CD14-positive monocyte (primary cell): ENCODE measurements at regions not wholly inside any gene's neighbourhood (a gene's known extent, or its start where the extent isn't known, plus 50 kb on each side); places are given as distances from the start of the nearest gene placed in this dataset.

ENCODE experiments used
- DNase-seq, 3 donors: peaks; one replicate each; pipeline ENCODE4 v3.0.0-alpha.2; 2011 to 2022
- H2AFZ ChIP-seq: 2 replicates; pipeline ENCODE4 v1.6.0; 2012; ENCODE audit warnings: mild to moderate bottlenecking, low read depth, low read length, inconsistent platforms; ENCODE audit not compliant: insufficient read depth, poor library complexity, severe bottlenecking
- H3K27ac ChIP-seq, 2 donors: 1 replicate in 1 of 2; 2 replicates in 1 of 2; pipeline ENCODE4 v1.5.1; 2012 to 2013; ENCODE audit warnings: low read length in 2 of 2, control low read depth in 1 of 2, inconsistent platforms in 1 of 2, low read depth in 1 of 2, mild to moderate bottlenecking in 1 of 2
- H3K27me3 ChIP-seq, 2 donors: one replicate each; pipeline versions ENCODE4 v1.6.0 to v1.6.1; 2011 to 2013; ENCODE audit warnings: low read length in 2 of 2; ENCODE audit not compliant: control insufficient read depth in 2 of 2, insufficient read depth in 2 of 2
- H3K36me3 ChIP-seq, 2 donors: replicated peaks in 1 of 2; 1 replicate in 1 of 2; 2 replicates in 1 of 2; pipeline versions ENCODE4 v1.5.1 to v1.6.1; 2012 to 2013; ENCODE audit warnings: low read length in 2 of 2, control low read depth in 1 of 2, inconsistent platforms in 1 of 2, mild to moderate bottlenecking in 1 of 2; ENCODE audit not compliant: insufficient read depth in 2 of 2, control insufficient read depth in 1 of 2
- H3K4me1 ChIP-seq, 2 donors: 1 replicate in 1 of 2; 2 replicates in 1 of 2; pipeline versions ENCODE4 v1.5.1 to v1.6.1; 2012 to 2013; ENCODE audit warnings: low read length in 2 of 2, control low read depth in 1 of 2, inconsistent platforms in 1 of 2, mild to moderate bottlenecking in 1 of 2, moderate library complexity in 1 of 2; ENCODE audit not compliant: insufficient read depth in 2 of 2, control insufficient read depth in 1 of 2
- H3K4me2 ChIP-seq: replicated peaks from 2 replicates; pipeline ENCODE3; 2012; ENCODE audit warnings: low read length, moderate library complexity, mild to moderate bottlenecking; ENCODE audit not compliant: poor library complexity, severe bottlenecking; ENCODE audit errors: extremely low read depth
- H3K4me3 ChIP-seq, 3 experiments: fragments of 200-600 bp in 1 of 3; sonication (generic) in 1 of 3; replicated peaks in 1 of 3; 1 replicate in 2 of 3; 2 replicates in 1 of 3; pipeline ENCODE4 v1.5.1; 2011 to 2013; ENCODE audit warnings: low read length in 3 of 3, mild to moderate bottlenecking in 3 of 3, control low read depth in 2 of 3, low read depth in 2 of 3, inconsistent platforms in 1 of 3, moderate library complexity in 1 of 3
- H3K79me2 ChIP-seq: 2 replicates; pipeline ENCODE4 v1.6.0; 2012; ENCODE audit warnings: mild to moderate bottlenecking, control low read depth, inconsistent platforms, low read length, moderate library complexity; ENCODE audit not compliant: insufficient read depth
- H3K9ac ChIP-seq: 2 replicates; pipeline ENCODE4 v1.6.0; 2017; ENCODE audit warnings: low read length, mild to moderate bottlenecking; ENCODE audit not compliant: insufficient read depth, poor library complexity, severe bottlenecking
- H3K9me3 ChIP-seq, 2 donors: replicated peaks in 1 of 2; 1 replicate in 1 of 2; 2 replicates in 1 of 2; pipeline versions ENCODE4 v1.5.1 to v1.6.1; 2012 to 2013; ENCODE audit warnings: low read length in 2 of 2, control low read depth in 1 of 2; ENCODE audit not compliant: control insufficient read depth in 1 of 2, insufficient read depth in 1 of 2
- H4K20me1 ChIP-seq: 2 replicates; pipeline ENCODE4 v1.6.0; 2012; ENCODE audit warnings: mild to moderate bottlenecking, low read length, control low read depth, moderate library complexity; ENCODE audit not compliant: insufficient read depth
- H3K27ac Mint-ChIP-seq, 7 donors: one replicate each; pipeline ENCODE4 v1.8.0; 2020; ENCODE audit warnings: mild to moderate bottlenecking in 7 of 7, mixed read lengths in 7 of 7, moderate library complexity in 6 of 7, inconsistent platforms in 2 of 7
- H3K27me3 Mint-ChIP-seq, 3 donors: one replicate each; pipeline ENCODE4 v1.8.0; 2021 to 2022; ENCODE audit warnings: low read depth in 3 of 3, mild to moderate bottlenecking in 3 of 3, mixed read lengths in 3 of 3, moderate library complexity in 3 of 3, inconsistent platforms in 1 of 3
- H3K36me3 Mint-ChIP-seq, 2 donors: one replicate each; pipeline ENCODE4 v1.8.0; 2020; ENCODE audit warnings: mixed read lengths in 2 of 2, inconsistent platforms in 1 of 2, mild to moderate bottlenecking in 1 of 2
- H3K4me1 Mint-ChIP-seq: one replicate; pipeline ENCODE4 v1.8.0; 2020; ENCODE audit warnings: mild to moderate bottlenecking, mixed read lengths
- H3K4me3 Mint-ChIP-seq, 2 donors: one replicate each; pipeline ENCODE4 v1.8.0; 2020; ENCODE audit warnings: mild to moderate bottlenecking in 2 of 2, mixed read lengths in 2 of 2, moderate library complexity in 1 of 2
- H3K9me3 Mint-ChIP-seq, 7 donors: one replicate each; pipeline ENCODE4 v1.8.0; 2020 to 2022; ENCODE audit warnings: mixed read lengths in 7 of 7, mild to moderate bottlenecking in 6 of 7, moderate library complexity in 6 of 7, inconsistent platforms in 2 of 7
- WGBS: methylation state at CpG from one replicate; pipeline ENCODE4 v1.1.5; 2013; ENCODE audit warnings: missing lambda C conversion rate; ENCODE audit not compliant: insufficient coverage; 5-methylcytosine and 5-hydroxymethylcytosine counted together
- intact Hi-C, 2 donors: fragments of 100-400 bp; cut with micrococcal nuclease; formaldehyde crosslinking; loops; one replicate each; pipeline versions ENCODE4 v1.15.0 to v1.15.1; 2023
- TF ChIP-seq, protein P1 (sequence below): fragments of 200-600 bp; IDR thresholded peaks from one replicate; pipeline ENCODE4 v1.8.0; 2022; ENCODE audit warnings: antibody characterized with exemption, mild to moderate bottlenecking

- intact Hi-C loops, result no loop called here
- no peak overlapping the region for H3K4me3 Mint-ChIP-seq
- no peak overlapping the region for H3K4me3 ChIP-seq
- H4K20me1 ChIP-seq, result no peaks in the 10 kb centered on the region
- no peak overlapping the region for H3K9ac ChIP-seq
- peaks cover 13 to 22% of the 10 kb centered on the region in 2 donors for H3K9me3 ChIP-seq
- peaks cover 13 to 40% (median 19%) of the 10 kb centered on the region in 7 donors for H3K9me3 Mint-ChIP-seq
- H3K79me2 ChIP-seq, result no peaks in the 10 kb centered on the region
- no peaks in the 10 kb centered on the region for H3K36me3 ChIP-seq
- H3K36me3 Mint-ChIP-seq, result no peaks in the 10 kb centered on the region
- TF ChIP-seq, protein P1, sequence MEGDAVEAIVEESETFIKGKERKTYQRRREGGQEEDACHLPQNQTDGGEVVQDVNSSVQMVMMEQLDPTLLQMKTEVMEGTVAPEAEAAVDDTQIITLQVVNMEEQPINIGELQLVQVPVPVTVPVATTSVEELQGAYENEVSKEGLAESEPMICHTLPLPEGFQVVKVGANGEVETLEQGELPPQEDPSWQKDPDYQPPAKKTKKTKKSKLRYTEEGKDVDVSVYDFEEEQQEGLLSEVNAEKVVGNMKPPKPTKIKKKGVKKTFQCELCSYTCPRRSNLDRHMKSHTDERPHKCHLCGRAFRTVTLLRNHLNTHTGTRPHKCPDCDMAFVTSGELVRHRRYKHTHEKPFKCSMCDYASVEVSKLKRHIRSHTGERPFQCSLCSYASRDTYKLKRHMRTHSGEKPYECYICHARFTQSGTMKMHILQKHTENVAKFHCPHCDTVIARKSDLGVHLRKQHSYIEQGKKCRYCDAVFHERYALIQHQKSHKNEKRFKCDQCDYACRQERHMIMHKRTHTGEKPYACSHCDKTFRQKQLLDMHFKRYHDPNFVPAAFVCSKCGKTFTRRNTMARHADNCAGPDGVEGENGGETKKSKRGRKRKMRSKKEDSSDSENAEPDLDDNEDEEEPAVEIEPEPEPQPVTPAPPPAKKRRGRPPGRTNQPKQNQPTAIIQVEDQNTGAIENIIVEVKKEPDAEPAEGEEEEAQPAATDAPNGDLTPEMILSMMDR, result no peak
- H3K27ac Mint-ChIP-seq, result no peak overlapping the region
- H3K27ac ChIP-seq, result no peak overlapping the region
- DNase-seq, result no peak
- peaks cover 0 to 4% (median 0%) of the 10 kb centered on the region in 3 donors for H3K27me3 Mint-ChIP-seq
- WGBS, result 100% methylated on average over 3 of the region's 5 CpGs
- H2AFZ ChIP-seq, result no peak overlapping the region
- no peaks in the 10 kb centered on the region for H3K27me3 ChIP-seq
- no peak overlapping the region for H3K4me2 ChIP-seq
- peaks cover 14% of the 10 kb centered on the region for H3K4me1 Mint-ChIP-seq
- peaks cover 7 to 8% of the 10 kb centered on the region in 2 donors for H3K4me1 ChIP-seq
Observed at GRCh38 chr9:16238623-16239138, 631.8 kb downstream of the BNC2 start.

GRCh38 chr9:16241231-16241630, 629.2 kb downstream of the BNC2 start:
- no peaks in the 10 kb centered on the region for H4K20me1 ChIP-seq
- Mint-ChIP-seq H3K36me3 (no peaks in the 10 kb centered on the region), H3K4me3 (no peak overlapping the region), H3K4me1 (peaks cover 3% of the 10 kb centered on the region), H3K27ac (no peak overlapping the region), H3K9me3 (peaks cover 0 to 22% (median 2%) of the 10 kb centered on the region in 7 donors), H3K27me3 (peaks cover 0 to 2% (median 1%) of the 10 kb centered on the region in 3 donors)
- no peaks in the 10 kb centered on the region for H3K36me3 ChIP-seq
- no peak overlapping the region for H3K9ac ChIP-seq
- no peaks in the 10 kb centered on the region for H3K4me1 ChIP-seq
- H3K4me2 ChIP-seq, result no peak overlapping the region
- H3K27ac ChIP-seq, result no peak overlapping the region
- TF ChIP-seq, protein P1, result no peak
- H3K4me3 ChIP-seq, result no peak overlapping the region
- no peaks in the 10 kb centered on the region for H3K79me2 ChIP-seq
- no peaks in the 10 kb centered on the region for H3K9me3 ChIP-seq
- H2AFZ ChIP-seq, result no peak overlapping the region
- intact Hi-C loops, result no loop called here
- no peaks in the 10 kb centered on the region for H3K27me3 ChIP-seq
- WGBS, result no CpG with 5 or more reads among the region's 3 CpGs
- no peak for DNase-seq
